ENCODE measurements at regions not wholly inside any gene's neighbourhood (a gene's known extent, or its start where the extent isn't known, plus 50 kb on each side); places are given as distances from the start of the nearest gene placed in this dataset.

GRCh38 chr5:115430374-115430773 lies 114.2 kb downstream of the FEM1C start:
- no peaks in the 10 kb centered on the region for H3K36me3 Mint-ChIP-seq
- no peak overlapping the region for H3K4me3 Mint-ChIP-seq
- H3K9me3 Mint-ChIP-seq: no peaks in the 10 kb centered on the region
- H3K27ac Mint-ChIP-seq: no peak overlapping the region
- no peak for DNase-seq (ENCODE audit: extremely low spot score, unreplicated experiment)
- TF ChIP-seq CTCF (conservative IDR thresholded peaks at IDR 0.05): no peak
- peaks cover 18% of the 10 kb centered on the region for H3K4me1 Mint-ChIP-seq (ENCODE audit: unreplicated experiment)
- H3K27me3 Mint-ChIP-seq: no peaks in the 10 kb centered on the region

GRCh38 chr5:115429345-115429940 lies 115.1 kb downstream of the FEM1C start:
- Mint-ChIP-seq H3K4me3 (no peak overlapping the region), H3K27me3 (no peaks in the 10 kb centered on the region), H3K36me3 (no peaks in the 10 kb centered on the region), H3K4me1 (ENCODE audit: unreplicated experiment) (peaks cover 18% of the 10 kb centered on the region), H3K27ac (no peak overlapping the region), H3K9me3 (no peaks in the 10 kb centered on the region)
- no peak for DNase-seq (ENCODE audit: extremely low spot score, unreplicated experiment)
- TF ChIP-seq CTCF (conservative IDR thresholded peaks at IDR 0.05): no peak

- no peak overlapping the region for H3K27ac Mint-ChIP-seq
- no peaks in the 10 kb centered on the region for H3K9me3 Mint-ChIP-seq
- H3K27me3 Mint-ChIP-seq: no peaks in the 10 kb centered on the region
- no peaks in the 10 kb centered on the region for H3K36me3 Mint-ChIP-seq
- H3K4me1 Mint-ChIP-seq (ENCODE audit: unreplicated experiment): peaks cover 21% of the 10 kb centered on the region
- DNase-seq (ENCODE audit: extremely low spot score, unreplicated experiment): no peak
- TF ChIP-seq CTCF (conservative IDR thresholded peaks at IDR 0.05): no peak
- H3K4me3 Mint-ChIP-seq: no peak overlapping the region
Measured at GRCh38 chr5:115428676-115429075, 115.9 kb downstream of the FEM1C start.

GRCh38 chr5:115428248-115428647 lies 116.3 kb downstream of the FEM1C start:
- no peak for TF ChIP-seq CTCF (conservative IDR thresholded peaks at IDR 0.05)
- peaks cover 21% of the 10 kb centered on the region for H3K4me1 Mint-ChIP-seq (ENCODE audit: unreplicated experiment)
- no peak overlapping the region for H3K4me3 Mint-ChIP-seq
- H3K9me3 Mint-ChIP-seq: no peaks in the 10 kb centered on the region
- no peaks in the 10 kb centered on the region for H3K36me3 Mint-ChIP-seq
- no peaks in the 10 kb centered on the region for H3K27me3 Mint-ChIP-seq
- H3K27ac Mint-ChIP-seq: no peak overlapping the region
- DNase-seq (ENCODE audit: extremely low spot score, unreplicated experiment): no peak

- H3K4me3 Mint-ChIP-seq: no peak overlapping the region
Measured at GRCh38 chr5:115424446-115424845, 120.1 kb downstream of the FEM1C start.

More at GRCh38 chr5:115424446-115424845, 120.1 kb downstream of the FEM1C start:
- DNase-seq (ENCODE audit: extremely low spot score, unreplicated experiment): no peak
- H3K27ac Mint-ChIP-seq: no peak overlapping the region
- no peaks in the 10 kb centered on the region for H3K36me3 Mint-ChIP-seq
- no peak for TF ChIP-seq CTCF (conservative IDR thresholded peaks at IDR 0.05)
- no peaks in the 10 kb centered on the region for H3K27me3 Mint-ChIP-seq
- H3K4me1 Mint-ChIP-seq (ENCODE audit: unreplicated experiment): peaks cover 3% of the 10 kb centered on the region
- H3K9me3 Mint-ChIP-seq: no peaks in the 10 kb centered on the region

Measured in type B pancreatic cell (in vitro differentiated cells).